HS-5 (cell line): ENCODE measurements at regions not wholly inside any gene's neighbourhood (a gene's known extent, or its start where the extent isn't known, plus 50 kb on each side); places are given as distances from the start of the nearest gene placed in this dataset.

Experiments
- DNase-seq: peaks from one replicate; pipeline ENCODE4 v3.0.0-alpha.2; 2012; ENCODE audit warnings: low read depth

GRCh38 chr4:136847881-136848621 is 684.2 kb downstream of the PCDH18 start:
- no peak for DNase-seq

- no peak for DNase-seq
These were observed 690.8 kb downstream of the PCDH18 start for GRCh38 chr4:136841526-136841925.

- no peak for DNase-seq
These were observed 693.7 kb downstream of the PCDH18 start for GRCh38 chr4:136838607-136839006.

GRCh38 chr4:136831553-136831952 is 700.7 kb downstream of the PCDH18 start:
- DNase-seq = no peak

- no peak for DNase-seq
These were observed 703.0 kb downstream of the PCDH18 start for GRCh38 chr4:136829280-136829679.

GRCh38 chr4:136823020-136823419 is 709.3 kb downstream of the PCDH18 start:
- no peak for DNase-seq

GRCh38 chr4:136818811-136819330 is 713.4 kb downstream of the PCDH18 start:
- DNase-seq = no peak

- DNase-seq = no peak
These were observed 720.0 kb downstream of the PCDH18 start for GRCh38 chr4:136812100-136812880.

GRCh38 chr4:136811496-136812077 is 720.7 kb downstream of the PCDH18 start:
- DNase-seq = no peak

GRCh38 chr4:136810626-136811025 is 721.7 kb downstream of the PCDH18 start:
- DNase-seq = no peak

GRCh38 chr4:136806844-136807243 is 725.5 kb downstream of the PCDH18 start:
- DNase-seq = no peak

GRCh38 chr4:136805617-136806016 is 726.7 kb downstream of the PCDH18 start:
- no peak for DNase-seq

- DNase-seq = no peak
These were observed 728.9 kb downstream of the PCDH18 start for GRCh38 chr4:136803433-136803832.

GRCh38 chr4:136800248-136800647 is 732.0 kb downstream of the PCDH18 start:
- no peak for DNase-seq

- DNase-seq = no peak
These were observed 735.3 kb downstream of the PCDH18 start for GRCh38 chr4:136796953-136797352.

GRCh38 chr4:136793848-136794247 is 738.4 kb downstream of the PCDH18 start:
- no peak for DNase-seq

- DNase-seq = no peak
These were observed 748.0 kb downstream of the PCDH18 start for GRCh38 chr4:136784326-136784725.

- DNase-seq = no peak
These were observed 762.6 kb downstream of the PCDH18 start for GRCh38 chr4:136769717-136770116.

- DNase-seq = no peak
These were observed 763.4 kb downstream of the PCDH18 start for GRCh38 chr4:136768925-136769275.

GRCh38 chr4:136768213-136768924 is 763.9 kb downstream of the PCDH18 start:
- no peak for DNase-seq

GRCh38 chr4:136763919-136764318 is 768.4 kb downstream of the PCDH18 start:
- DNase-seq = no peak

GRCh38 chr4:136755531-136755916 is 776.8 kb downstream of the PCDH18 start:
- no peak for DNase-seq
